HG02798 (cell line): ENCODE measurements at regions not wholly inside any gene's neighbourhood (a gene's known extent, or its start where the extent isn't known, plus 50 kb on each side); places are given as distances from the start of the nearest gene placed in this dataset.

ENCODE experiments used
- ATAC-seq: cut with Tn5 transposase; IDR thresholded peaks from one replicate; pipeline ENCODE4 v1.9.1; 2021; ENCODE audit warnings: mild to moderate bottlenecking; ENCODE audit not compliant: unreplicated experiment, poor library complexity

DNA sequence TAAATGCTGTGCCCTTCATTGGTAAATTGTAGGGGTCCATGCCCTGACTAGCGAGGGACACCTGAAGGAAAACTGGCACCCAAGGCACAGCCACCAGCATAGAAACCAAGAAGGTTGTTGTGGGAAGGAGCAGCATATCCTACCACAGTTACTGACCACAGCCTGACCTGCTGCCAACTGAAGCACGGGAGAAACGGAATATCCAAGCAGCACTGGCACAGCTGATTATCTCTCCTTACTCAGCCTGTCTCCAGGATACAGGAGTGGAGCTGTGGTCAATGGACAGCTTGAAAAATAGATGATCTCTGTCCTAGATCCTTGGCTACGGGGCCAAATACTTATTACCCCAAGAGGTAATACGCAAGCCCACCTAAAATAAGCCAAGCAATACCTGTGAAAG is 164.5 kb downstream of the ATPSCKMT start:
- no peak for ATAC-seq

DNA sequence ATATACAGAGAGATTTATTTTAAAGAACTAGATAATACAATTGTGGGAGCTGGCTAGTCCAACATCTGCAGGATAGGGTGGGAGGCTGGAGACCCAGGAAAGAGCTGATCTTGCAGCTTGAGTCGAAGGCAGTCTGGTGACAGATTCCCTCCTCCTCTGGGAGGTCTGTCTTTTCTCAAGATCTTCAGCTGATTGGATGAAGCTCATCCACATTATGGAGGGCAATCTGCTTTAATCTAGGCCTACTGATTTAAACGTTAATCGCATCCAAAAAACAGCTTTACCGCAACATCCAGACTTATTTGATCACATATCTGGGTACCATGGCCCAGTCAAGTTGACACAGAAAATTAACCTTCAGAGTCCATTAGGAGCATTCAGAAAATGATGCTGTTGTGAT is 168.1 kb downstream of the ATPSCKMT start:
- no peak for ATAC-seq

DNA sequence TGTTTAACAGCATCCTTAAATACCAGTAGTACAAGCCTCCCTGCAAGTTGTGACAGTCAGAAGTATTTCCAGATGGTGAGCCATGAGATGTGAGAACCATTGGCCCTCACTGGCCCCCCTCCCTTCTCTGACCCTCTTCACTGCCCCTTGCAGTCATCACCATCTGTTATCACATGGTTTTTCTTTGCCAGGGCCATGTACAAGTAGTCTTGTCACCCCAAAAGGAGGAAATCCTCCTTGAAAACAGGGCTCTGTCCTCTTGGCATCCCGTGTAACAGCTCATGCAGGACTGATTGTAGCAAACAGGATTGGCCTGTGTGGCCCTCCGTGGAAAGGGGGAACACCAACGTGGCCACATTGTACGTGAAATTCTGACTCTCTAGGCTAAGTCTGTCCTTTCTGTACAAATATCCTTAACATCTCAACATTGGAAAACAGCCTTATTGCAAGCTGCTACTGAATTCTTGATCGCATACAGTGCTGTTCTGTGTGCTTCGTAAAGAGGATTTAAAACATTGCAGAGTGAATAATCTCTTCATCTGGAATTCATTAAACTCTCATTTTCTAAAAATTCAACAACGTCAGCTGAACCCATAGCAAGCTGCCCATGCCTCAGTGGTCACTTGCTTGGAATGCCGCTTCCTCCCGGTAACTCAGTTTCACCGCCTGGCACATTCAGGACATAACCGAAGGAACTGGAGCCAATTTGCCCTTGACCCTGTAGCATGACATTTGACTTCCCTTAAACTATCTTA is 171.7 kb downstream of the ATPSCKMT start:
- no peak for ATAC-seq

DNA sequence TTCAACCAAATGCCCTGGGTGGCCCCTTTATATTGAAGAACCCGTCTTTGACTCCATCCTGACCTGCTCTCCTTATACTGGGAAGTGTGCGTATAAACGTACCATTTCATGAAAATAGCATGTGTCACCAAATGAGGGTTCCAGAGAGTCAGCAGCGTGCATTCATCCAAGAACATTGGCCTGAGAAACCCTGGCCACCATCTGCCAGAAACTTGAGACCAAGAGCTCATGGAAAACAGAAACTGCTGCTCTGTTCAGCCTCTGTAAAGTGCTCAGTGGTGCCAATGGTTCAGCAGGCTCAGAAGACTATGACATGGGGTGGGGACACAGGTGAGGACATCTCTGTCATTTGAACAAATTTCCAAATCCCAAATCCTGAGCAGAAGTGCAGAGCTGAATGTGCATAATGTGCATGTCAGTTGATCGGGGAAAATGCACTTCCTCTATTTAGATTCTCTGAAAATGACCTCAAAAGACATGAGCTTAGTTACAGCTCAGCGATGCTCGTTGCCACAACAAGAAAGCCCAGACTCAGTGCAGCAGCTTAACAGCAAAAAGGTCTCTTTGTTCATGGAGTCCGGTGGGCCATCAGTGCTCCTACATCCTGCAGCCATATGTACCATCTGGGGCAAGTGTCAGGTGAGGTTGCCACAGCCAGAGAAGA is 176.1 kb downstream of the ATPSCKMT start:
- ATAC-seq: no peak

DNA sequence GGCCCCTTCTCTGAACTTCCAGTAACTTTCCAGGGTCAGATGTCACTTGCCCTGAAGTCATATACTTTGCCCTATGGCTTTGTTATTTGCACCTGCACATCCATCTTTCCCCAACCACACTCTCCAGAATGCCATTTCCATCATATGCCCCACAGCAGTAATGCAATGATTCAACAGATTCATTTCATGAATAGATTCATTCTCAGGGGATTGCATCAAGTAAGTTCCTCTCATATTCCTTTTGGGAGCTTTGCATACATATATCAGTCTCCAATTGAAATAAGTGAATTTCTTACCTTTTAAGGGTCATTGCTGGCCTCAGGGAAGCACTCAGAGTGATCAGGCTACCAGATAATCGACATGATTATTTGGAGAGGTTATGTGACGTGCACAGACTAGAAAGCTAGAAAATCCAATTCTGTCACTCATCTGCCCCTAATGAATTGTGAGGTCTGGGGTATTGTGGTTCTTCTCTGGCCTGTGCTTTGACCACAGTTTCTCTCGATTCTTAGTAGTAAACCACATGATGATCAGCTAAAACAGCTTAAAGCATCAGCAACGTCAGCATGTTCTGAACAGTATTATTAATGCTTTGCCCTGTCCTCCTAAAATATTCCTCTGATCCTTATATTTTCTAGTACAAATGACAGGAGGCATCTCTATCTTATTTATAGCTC is 179.9 kb downstream of the ATPSCKMT start:
- ATAC-seq: peak; percentile 62

DNA sequence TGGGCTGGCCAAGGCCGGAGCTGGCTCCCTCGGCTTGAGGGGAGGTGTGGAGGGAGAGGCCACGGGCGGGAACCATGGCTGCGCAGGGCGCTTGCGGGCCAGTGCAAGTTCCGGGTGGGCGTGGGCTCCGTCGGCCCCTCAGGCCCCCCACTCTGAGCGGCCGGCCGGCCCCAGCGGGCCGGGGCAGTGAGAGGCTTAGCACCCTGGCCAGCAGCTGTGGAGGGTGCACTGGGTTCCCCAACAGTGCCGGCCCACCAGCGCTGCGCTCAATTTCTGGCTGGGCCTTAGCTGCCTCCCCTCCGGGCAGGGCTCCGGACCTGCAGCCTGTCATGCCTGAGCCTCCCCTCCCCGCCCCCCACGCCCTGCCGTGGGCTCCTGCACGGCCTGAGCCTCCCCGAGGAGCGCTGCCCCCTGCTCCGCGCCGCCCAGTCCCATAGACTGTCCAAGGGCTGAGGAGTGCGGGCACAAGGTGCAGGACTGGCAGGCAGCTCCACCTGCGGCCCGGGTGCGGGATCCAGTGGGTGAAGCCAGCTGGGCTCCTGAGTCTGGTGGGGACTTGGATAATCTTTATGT is 184.2 kb downstream of the ATPSCKMT start:
- no peak for ATAC-seq

DNA sequence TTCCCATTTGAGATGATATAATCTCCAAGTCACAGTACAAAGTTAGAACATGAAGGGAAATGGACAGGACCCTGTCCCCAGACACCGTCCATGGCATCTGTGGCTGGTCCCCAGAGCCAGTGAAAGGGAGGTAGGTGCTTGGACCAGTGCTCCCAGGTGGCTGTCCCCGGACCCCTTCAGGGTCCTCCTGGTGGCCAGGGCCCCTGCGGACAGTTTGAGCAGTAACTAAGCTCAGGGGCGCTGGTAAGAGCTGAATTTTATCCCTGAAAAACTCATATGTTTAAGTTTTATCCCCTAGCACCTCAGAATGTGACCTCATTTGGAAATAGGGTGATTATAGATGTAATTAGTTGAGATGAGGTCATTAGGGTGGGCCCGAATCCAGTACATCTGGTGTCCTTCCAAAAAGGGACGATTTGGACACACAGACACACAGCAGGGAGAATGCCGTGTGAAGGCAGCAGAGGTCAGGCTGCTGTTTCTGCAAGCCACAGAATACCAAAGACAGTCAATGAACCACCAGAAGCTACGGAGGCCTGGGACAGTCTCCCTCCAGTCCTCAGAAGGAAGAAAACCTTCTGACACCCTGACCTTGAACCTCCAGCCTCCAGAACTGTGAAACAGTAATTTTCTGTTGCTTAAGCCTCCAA is 185.0 kb downstream of the ATPSCKMT start:
- ATAC-seq: no peak

DNA sequence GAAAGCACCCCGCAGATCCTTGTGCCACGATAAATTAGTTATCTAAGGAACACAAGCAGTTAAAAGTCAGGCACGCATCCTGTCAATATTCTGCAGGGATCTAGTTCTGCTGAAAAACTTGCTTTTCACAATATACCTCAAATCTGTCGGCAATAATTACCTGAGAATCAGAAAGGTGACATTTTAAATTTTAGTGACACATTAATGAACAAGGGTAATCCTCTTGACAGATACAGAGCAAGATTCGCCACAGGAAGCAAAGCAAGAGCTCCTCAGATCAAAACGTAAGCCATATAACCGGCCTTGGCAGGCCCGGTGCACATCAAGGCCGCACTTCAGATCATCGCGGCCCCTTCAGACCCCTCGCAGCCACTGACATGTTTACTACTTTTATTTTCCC is 185.7 kb downstream of the ATPSCKMT start:
- no peak for ATAC-seq

DNA sequence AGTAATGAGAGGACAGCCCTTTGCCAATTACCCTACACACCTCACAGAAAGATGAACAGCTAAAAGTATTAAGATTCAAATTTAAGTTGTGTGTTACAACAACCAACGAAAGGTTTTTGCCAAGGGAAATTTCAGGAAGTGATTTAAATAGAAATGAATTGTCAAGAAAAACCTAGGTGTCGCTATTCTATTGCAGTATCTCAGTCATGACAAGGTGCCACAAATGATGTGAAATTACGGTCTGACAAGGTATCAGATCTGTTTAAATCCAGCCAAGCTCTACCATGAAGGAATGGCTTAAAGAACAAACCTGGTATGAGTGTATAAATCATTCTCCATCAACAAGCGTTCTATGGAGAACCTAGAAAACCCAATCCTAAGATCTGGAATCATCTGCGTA is 189.7 kb downstream of the ATPSCKMT start:
- no peak for ATAC-seq

DNA sequence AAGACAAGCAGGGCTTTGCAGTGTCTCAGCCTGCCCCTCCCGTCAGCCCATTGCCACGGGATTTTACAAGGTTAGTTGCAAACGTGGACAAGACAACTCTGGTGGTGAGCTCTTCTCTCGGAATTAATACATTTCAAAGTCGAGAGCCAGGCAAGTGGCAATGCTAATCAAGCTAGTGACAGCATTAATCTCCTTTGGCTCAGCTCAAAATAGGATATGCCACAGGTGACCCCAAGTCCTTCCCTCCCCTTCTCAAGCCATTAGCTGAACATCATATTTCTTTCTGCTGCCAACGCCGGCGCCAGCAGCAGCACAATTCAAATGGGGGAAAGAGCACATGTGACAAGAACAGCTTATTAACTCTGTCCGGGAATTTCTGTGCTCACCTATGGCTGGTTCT is 190.1 kb downstream of the ATPSCKMT start:
- ATAC-seq: no peak

DNA sequence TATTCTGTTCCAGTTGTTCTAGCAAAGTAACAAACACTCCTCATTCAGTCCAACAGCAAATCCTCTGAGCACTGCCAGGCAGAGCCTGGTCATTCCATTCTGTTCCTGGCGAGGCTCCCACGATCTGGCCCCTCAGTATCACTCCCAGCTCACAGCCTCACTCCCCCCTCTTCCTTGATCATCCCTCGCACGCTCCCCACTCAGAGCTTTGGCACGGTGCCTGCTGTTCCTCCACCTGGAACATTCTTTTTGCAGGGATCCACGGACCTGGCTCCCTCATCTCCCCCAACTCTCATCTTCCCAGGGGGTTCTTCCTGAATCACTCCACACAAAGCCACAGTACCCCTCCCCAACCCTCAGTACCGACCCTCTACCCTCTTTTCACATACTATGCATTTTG is 192.3 kb downstream of the ATPSCKMT start:
- ATAC-seq: no peak

DNA sequence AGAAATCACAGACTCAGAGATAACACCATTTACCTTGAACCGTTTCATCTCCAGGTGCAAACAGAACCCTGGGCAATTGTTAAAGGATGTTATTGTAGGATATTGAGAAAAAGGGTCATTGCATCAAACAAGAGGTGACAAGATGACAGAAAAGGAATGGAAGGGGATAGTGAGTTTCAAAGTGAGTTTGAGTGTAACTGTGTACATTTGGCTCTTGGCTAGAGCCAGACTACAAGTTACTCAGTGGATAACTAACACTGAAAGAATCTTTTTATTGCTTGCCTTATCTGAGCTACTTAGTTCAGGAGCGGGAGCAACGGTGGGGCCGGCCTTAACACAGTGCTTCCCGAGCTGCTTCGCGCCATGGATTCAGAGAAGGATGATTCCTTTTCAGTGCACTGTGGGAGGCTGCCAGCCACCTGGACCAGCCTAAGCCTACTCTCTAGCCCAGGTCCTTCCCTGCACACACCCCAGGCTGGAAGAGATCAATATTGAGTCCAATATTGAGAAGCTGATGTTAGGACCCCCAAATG is 193.4 kb downstream of the ATPSCKMT start:
- no peak for ATAC-seq

DNA sequence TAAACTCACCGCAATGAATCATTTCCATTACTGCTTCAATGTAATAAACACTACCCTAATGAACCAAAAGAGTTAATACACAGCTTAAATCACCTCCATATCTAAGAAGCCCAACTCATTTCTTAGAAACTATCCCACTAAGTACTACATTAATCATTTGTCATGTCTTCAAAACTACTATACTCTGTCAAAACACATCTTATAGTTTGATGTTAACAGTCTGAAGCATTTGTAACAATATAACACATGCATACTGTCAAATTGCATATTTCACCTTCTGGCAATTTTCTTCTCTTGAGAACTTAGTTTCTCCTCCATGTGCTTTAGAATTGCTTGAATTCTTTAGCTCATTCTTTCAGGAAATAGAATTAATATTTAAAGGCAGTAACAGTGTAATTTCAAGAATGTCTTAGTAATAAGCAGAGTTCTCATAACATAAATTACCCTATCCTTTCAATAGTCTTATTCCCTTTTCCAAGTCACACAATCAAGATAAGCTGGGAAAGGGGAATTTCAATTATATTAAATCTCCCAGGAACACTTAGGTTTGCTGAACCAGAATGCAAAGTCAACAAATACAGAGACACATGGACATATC is 199.7 kb downstream of the ATPSCKMT start:
- no peak for ATAC-seq

DNA sequence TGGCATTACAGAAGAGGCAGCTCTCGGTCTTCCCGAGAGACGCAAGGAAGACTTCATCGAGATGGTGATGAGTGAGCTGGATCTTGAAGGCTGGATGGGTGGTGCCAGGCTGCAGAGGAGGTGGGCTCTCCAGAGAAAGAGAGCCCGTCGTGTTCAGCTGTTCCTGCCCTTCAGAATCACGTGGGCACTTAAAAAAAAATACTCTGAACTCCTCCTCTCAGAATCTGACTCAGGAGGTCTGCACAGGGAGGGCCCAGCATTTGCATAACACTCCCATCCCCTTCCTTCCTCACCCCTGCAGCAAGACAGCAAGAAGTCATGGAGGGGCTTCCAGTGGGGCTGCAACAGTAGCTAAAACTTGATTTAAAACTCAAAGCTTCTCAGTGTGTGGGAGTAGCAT is 203.0 kb downstream of the ATPSCKMT start:
- no peak for ATAC-seq

DNA sequence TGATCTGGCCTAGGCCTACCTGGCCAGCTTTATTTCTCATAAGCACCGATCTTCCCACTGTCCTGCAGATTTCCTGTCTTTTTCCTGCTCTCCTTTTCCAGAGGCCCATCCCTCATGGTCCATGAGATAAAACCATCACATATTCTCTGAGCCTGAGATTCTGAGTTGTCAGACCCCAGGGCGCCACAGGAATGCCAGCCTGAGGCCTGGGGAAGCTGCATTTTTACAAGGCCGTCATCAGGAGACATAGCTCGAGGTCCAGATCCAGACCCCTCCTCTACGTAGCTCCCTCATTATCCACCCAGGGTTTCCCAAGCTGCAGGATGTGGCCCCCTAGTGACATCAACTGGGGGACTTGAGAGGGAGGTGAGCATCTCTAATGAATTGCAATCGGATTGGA is 204.3 kb downstream of the ATPSCKMT start:
- no peak for ATAC-seq

DNA sequence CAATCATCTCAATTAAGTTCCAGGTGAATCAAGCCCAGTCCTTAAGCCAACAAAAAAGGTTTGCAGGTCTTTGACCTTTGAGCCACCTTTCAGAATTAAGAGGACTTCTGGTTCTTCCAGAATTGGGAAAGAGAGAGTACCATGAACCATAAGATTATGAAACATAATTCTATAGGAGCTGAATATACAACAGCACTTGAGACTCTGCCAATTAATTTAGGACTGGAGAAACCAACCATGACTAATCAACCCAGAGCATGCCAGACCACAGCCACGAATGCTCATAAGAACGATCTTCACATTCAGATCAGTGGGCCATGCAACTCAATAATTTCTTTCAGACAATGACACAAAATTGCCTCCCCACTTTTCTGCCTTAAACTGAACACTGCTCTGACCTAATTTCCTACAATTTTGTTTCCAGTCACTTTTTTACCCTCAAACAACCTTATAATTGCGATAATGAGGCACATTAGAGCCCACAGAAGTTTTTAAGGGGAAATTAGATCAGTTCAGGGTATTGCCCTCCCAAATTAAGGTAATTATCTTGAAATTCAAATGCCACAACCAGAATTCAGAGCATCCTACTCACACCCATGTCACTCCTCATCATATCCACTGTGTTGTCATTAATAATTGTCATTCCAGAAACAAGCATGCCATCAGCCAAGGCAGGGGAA is 213.4 kb downstream of the ATPSCKMT start:
- ATAC-seq: no peak

DNA sequence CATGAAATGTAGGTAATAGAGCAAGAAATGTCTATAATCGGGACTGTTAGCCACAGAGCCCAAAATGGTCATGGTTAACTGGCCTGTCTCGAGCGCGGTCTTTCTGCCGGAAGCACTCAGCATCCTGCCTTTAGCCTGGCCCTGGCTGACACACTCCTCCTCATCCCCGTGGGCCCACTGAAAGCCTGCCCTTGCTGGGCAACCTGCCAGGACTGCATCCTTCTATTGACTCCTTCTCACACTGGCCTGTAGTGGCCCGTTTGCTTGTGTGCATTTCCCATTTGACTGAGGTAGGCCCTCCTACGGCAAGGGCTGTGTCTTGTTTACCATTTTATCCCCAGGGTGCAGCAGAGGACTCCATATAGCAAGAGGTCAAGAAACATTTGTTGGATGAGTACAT is 215.7 kb downstream of the ATPSCKMT start:
- ATAC-seq: no peak

DNA sequence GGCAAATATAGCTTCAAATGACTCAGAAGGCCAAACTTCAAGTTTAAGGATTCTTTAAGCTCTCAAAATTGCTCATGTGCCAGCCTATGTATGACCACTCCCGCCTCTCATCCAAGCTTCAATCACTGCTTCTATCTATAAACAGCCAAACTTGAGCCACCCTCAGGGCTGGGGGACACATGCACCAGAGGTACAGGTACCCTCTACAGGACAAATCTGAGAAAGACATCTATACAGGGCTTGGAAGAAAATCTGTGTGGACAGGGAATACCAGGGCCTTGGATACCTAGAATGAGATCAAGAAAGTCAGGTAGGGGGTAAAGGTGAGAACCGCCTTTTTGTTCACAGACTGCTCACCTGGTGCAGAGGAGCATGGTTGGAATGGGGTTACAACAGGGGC is 217.9 kb downstream of the ATPSCKMT start:
- ATAC-seq: no peak

DNA sequence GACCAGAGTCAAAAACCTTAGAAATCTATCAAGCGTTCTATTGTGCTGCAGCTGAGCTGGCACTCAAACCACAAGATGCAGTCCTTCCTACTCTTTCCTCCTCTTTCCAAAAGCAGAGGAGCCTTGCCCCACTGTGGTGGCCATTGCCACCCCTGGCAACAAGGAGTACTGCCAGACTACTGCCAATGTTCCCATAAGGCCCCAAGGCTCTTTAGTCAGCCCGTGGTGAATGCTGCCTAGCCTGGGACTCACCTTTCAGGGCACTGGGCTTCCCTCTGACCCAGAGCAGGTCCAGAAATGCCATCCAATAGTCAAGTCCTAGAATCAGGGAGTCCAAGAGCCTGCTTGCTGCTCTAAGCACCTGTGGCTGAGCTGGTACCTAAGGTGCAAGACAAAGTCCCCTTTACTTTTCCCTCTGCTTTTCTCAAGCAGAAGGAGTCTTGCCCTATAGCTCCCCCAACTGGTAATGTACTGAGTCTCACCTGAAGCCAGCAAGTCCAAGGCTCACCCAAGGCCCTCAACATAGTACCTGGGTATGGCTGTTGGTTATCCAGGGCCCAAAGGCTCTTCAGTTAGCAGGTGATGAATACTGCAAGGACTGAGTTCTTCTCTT is 219.4 kb downstream of the ATPSCKMT start:
- ATAC-seq: no peak
